Caco-2 (cell line): ENCODE measurements at regions not wholly inside any gene's neighbourhood (a gene's known extent, or its start where the extent isn't known, plus 50 kb on each side); places are given as distances from the start of the nearest gene placed in this dataset.

Experiments
- BruUV-seq: library from RNA; stranded (reverse); fragments of 400-500 nt; replicated peaks from 2 replicates; lab custom pipeline; 2021; lab: Mats Ljungman, UMichigan
- CTCF ChIA-PET: fragments of 300-600 bp; sonication (Branson Sonifier 250); formaldehyde crosslinking; loops from one replicate; lab custom pipeline; 2022; ENCODE audit warnings: antibody characterized with exemption; lab: Charles Lee
- POLR2A ChIA-PET: fragments of 300-600 bp; sonication (Branson Sonifier 250); formaldehyde crosslinking; loops from one replicate; lab custom pipeline; 2022; ENCODE audit warnings: antibody characterized with exemption; lab: Charles Lee
- DNase-seq, 2 experiments: peaks; one replicate each; pipeline versions ENCODE4 v3.0.0 to v3.0.0-alpha.2; 2020 to 2022
- H3K27me3 ChIP-seq: replicated peaks from 2 replicates; pipeline ENCODE4 v1.6.0; 2011; ENCODE audit warnings: low read length; ENCODE audit not compliant: control insufficient read depth, insufficient read depth
- H3K36me3 ChIP-seq: 2 replicates; pipeline ENCODE4 v1.5.1; 2011; ENCODE audit warnings: low read length; ENCODE audit not compliant: control insufficient read depth, insufficient read depth
- H3K4me1 ChIP-seq: fragments of 250-450 bp; sonication (Bioruptor Pico); 2 replicates; pipeline ENCODE4 v1.5.1; 2020; ENCODE audit warnings: mild to moderate bottlenecking
- H3K4me3 ChIP-seq: 2 replicates; pipeline ENCODE4 v1.5.1; 2011; ENCODE audit warnings: low read depth, mild to moderate bottlenecking, control low read depth, low read length
- H3K9me3 ChIP-seq: fragments of 250-450 bp; sonication (Bioruptor Pico); 2 replicates; pipeline ENCODE4 v1.5.1; 2020; ENCODE audit warnings: mild to moderate bottlenecking, moderate library complexity
- H3K27ac Mint-ChIP-seq: one replicate; pipeline ENCODE4 v1.8.0; 2022; ENCODE audit warnings: mixed read lengths; ENCODE audit not compliant: unreplicated experiment
- H3K27me3 Mint-ChIP-seq: one replicate; pipeline ENCODE4 v1.8.0; 2022; ENCODE audit warnings: mixed read lengths; ENCODE audit not compliant: insufficient read depth, unreplicated experiment
- H3K36me3 Mint-ChIP-seq: one replicate; pipeline ENCODE4 v1.8.0; 2022; ENCODE audit warnings: mild to moderate bottlenecking, mixed read lengths; ENCODE audit not compliant: insufficient read depth, unreplicated experiment
- H3K4me1 Mint-ChIP-seq: one replicate; pipeline ENCODE4 v1.8.0; 2022; ENCODE audit warnings: low read depth, mixed read lengths; ENCODE audit not compliant: unreplicated experiment
- H3K4me3 Mint-ChIP-seq: one replicate; pipeline ENCODE4 v1.8.0; 2022; ENCODE audit warnings: mild to moderate bottlenecking, moderate library complexity, mixed read lengths; ENCODE audit not compliant: unreplicated experiment
- H3K9me3 Mint-ChIP-seq: one replicate; pipeline ENCODE4 v1.8.0; 2022; ENCODE audit warnings: mixed read lengths; ENCODE audit not compliant: unreplicated experiment
- intact Hi-C: fragments of 100-400 bp; cut with micrococcal nuclease; formaldehyde crosslinking; loops from one replicate; pipeline ENCODE4 v1.10.0; 2022; ENCODE audit not compliant: unreplicated experiment
- TF ChIP-seq, protein P1 (sequence below), 2 experiments: fragments of 200-600 bp in 1 of 2; IDR thresholded peaks; 1 replicate in 1 of 2; 2 replicates in 1 of 2; pipeline versions ENCODE4 v1.5.1 to v1.8.0; 2011 to 2022; ENCODE audit warnings: antibody characterized with exemption in 1 of 2, control low read depth in 1 of 2, inconsistent platforms in 1 of 2, low read depth in 1 of 2, low read length in 1 of 2, mild to moderate bottlenecking in 1 of 2, moderate library complexity in 1 of 2; ENCODE audit not compliant: insufficient read depth in 1 of 2, severe bottlenecking in 1 of 2, unreplicated experiment in 1 of 2

DNA sequence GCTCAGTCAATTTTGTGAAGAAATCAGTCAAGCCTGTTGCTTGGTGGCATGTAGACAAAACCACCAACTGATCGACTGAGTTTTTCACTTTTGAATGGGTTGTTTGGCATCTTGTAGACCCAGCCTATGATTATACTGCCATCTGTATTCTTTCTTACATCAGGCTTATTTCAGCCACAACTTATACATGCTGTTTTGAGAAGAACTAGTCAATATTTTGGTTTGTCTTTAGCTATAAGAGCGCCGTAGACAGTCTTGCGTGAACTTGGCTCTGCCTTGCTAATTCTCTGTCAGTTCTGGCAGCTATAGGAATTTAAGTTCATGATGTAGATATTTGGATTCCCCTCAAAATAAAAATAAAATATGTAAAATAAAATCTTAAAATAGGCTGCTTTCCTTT is 742.0 kb upstream of the FANCL start:
- DNase-seq, result no peak
- TF ChIP-seq, protein P1, sequence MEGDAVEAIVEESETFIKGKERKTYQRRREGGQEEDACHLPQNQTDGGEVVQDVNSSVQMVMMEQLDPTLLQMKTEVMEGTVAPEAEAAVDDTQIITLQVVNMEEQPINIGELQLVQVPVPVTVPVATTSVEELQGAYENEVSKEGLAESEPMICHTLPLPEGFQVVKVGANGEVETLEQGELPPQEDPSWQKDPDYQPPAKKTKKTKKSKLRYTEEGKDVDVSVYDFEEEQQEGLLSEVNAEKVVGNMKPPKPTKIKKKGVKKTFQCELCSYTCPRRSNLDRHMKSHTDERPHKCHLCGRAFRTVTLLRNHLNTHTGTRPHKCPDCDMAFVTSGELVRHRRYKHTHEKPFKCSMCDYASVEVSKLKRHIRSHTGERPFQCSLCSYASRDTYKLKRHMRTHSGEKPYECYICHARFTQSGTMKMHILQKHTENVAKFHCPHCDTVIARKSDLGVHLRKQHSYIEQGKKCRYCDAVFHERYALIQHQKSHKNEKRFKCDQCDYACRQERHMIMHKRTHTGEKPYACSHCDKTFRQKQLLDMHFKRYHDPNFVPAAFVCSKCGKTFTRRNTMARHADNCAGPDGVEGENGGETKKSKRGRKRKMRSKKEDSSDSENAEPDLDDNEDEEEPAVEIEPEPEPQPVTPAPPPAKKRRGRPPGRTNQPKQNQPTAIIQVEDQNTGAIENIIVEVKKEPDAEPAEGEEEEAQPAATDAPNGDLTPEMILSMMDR (IDR thresholded peaks at IDR 0.05; ENCODE audit: insufficient read depth in 1 of 2, low read depth in 1 of 2, low read length in 1 of 2, severe bottlenecking in 1 of 2, unreplicated experiment in 1 of 2), result no peak
- ChIA-PET POLR2A (no interaction called here), CTCF (no interaction called here)
- Histone ChIP-seq H3K4me3 (no peak overlapping the region), H3K27me3 (no peaks in the 10 kb centered on the region), H3K9me3 (no peaks in the 10 kb centered on the region), H3K36me3 (no peaks in the 10 kb centered on the region), H3K4me1 (no peaks in the 10 kb centered on the region)
- BruUV-seq, result no TSS peak
- Mint-ChIP-seq H3K36me3 (no peaks in the 10 kb centered on the region), H3K27me3 (peaks cover 2% of the 10 kb centered on the region), H3K9me3 (no peaks in the 10 kb centered on the region), H3K27ac (no peak overlapping the region), H3K4me3 (no peak overlapping the region), H3K4me1 (no peaks in the 10 kb centered on the region)
- intact Hi-C loops, result no loop called here

DNA sequence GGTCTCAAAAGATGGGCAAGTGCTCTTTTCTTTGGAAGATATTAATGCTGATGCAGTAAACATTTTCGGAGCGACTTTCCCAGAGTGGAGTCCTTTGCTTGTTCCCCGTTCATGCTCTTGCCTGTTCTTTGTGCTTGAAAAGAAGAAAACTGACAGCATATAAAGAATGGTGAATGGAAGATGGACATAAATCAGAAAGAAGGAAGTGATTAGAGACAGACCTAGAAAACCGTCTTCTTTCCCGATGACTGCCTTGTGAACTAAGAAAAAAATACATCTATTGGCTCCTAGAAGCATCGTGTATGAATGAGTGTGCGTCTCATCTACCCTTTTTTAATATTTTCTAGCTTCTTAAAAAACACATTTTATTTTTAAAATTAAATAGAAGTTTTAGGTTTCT is 740.1 kb upstream of the FANCL start:
- H3K36me3 ChIP-seq, result no peaks in the 10 kb centered on the region
- ChIA-PET POLR2A (no interaction called here), CTCF (no interaction called here)
- H3K4me1 ChIP-seq, result 0 out of 2 replicates have a peak, but pooled peaks cover 4% of the 10 kb centered on the region
- Mint-ChIP-seq H3K27ac (no peak overlapping the region), H3K4me3 (no peak overlapping the region), H3K36me3 (no peaks in the 10 kb centered on the region), H3K4me1 (peaks cover 4% of the 10 kb centered on the region), H3K9me3 (no peaks in the 10 kb centered on the region), H3K27me3 (peaks cover 2% of the 10 kb centered on the region)
- no peak for DNase-seq
- no peaks in the 10 kb centered on the region for H3K9me3 ChIP-seq
- intact Hi-C loops, result no loop called here
- no peaks in the 10 kb centered on the region for H3K27me3 ChIP-seq
- TF ChIP-seq, protein P1 (IDR thresholded peaks at IDR 0.05; ENCODE audit: insufficient read depth in 1 of 2, low read depth in 1 of 2, low read length in 1 of 2, severe bottlenecking in 1 of 2, unreplicated experiment in 1 of 2), result no peak
- no peak overlapping the region for H3K4me3 ChIP-seq
- no TSS peak for BruUV-seq

DNA sequence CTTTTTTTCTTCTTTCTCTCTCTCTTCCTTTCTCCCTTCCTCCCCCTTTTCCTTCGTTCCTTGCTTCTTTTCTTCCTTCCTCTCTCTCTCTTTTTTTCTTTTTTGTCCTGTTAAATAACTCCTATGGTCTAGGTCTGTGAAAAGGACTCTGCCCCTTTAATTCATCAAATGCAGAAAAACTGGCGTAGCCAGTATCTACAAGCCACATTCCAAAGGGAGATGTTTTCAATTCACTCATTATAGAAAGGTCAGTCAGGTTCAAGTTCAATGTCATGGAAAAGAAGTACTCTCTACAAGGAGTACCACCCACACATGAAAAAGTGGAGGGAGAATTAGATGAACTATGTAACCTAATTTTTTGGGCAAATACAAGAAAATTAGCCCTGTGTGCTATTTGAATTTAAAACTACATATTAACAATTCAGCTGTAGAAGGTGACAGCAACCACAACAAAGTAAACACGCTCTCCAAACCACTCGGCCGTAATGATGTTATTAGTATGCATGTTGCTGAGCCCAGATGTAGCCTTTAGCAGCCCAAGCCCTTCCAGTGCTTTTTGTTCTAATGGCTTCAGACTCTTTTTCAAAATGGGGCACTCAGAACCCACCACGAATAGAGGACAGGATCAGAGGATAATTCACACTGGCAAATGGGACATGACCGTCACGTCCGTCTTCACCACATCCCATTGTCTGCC is 735.4 kb upstream of the FANCL start:
- peak overlapping the region; percentile 13 for H3K4me3 Mint-ChIP-seq

More for the DNA sequence above, 735.4 kb upstream of the FANCL start:
- no peaks in the 10 kb centered on the region for H3K27me3 ChIP-seq
- no peaks in the 10 kb centered on the region for H3K9me3 ChIP-seq
- DNase-seq, result no peak
- no TSS peak for BruUV-seq
- Mint-ChIP-seq H3K27me3 (peaks cover 2% of the 10 kb centered on the region), H3K36me3 (no peaks in the 10 kb centered on the region), H3K9me3 (no peaks in the 10 kb centered on the region), H3K27ac (peak overlapping the region; percentile 17), H3K4me1 (peaks cover 17% of the 10 kb centered on the region)
- no peak overlapping the region for H3K4me3 ChIP-seq
- H3K4me1 ChIP-seq, result 0 out of 2 replicates have a peak, but pooled peaks cover 5% of the 10 kb centered on the region
- H3K36me3 ChIP-seq, result no peaks in the 10 kb centered on the region
- TF ChIP-seq, protein P1 (IDR thresholded peaks at IDR 0.05; ENCODE audit: insufficient read depth in 1 of 2, low read depth in 1 of 2, low read length in 1 of 2, severe bottlenecking in 1 of 2, unreplicated experiment in 1 of 2), result no peak
- ChIA-PET POLR2A (no interaction called here), CTCF (no interaction called here)
- intact Hi-C loops, result no loop called here
